GM23338 (cell line): ENCODE measurements at regions not wholly inside any gene's neighbourhood (a gene's known extent, or its start where the extent isn't known, plus 50 kb on each side); places are given as distances from the start of the nearest gene placed in this dataset.
"Not testable (repeated sequence)": the region's sequence is repeated elsewhere in the genome, so short reads cannot be mapped to it uniquely, and the experiment has no call there.

Experiments
- ATAC-seq: fragments of 200-7000 bp; cut with Tn5 transposase; 3 replicates; pipeline ENCODE4 v1.9.1; 2020
- DNase-seq: peaks from one replicate; pipeline ENCODE4 v3.0.0-alpha.2; 2015; ENCODE audit warnings: low spot score
- H2AFZ ChIP-seq: fragments of 200-600 bp; sonication (generic); 2 replicates; pipeline ENCODE4 v1.8.0; 2016; ENCODE audit warnings: antibody characterized with exemption, mild to moderate bottlenecking, moderate library complexity
- H3F3A ChIP-seq: fragments of 200-600 bp; sonication (generic); replicated peaks from 2 replicates; pipeline ENCODE4 v1.8.0; 2017; ENCODE audit warnings: antibody characterized with exemption, mixed run types, low read depth
- H3K27ac ChIP-seq: fragments of 200-600 bp; sonication (generic); 2 replicates; pipeline ENCODE4 v1.6.1; 2016; ENCODE audit warnings: low read depth
- H3K27me3 ChIP-seq: fragments of 200-600 bp; sonication (generic); 2 replicates; pipeline ENCODE4 v1.8.0; 2016; ENCODE audit warnings: mild to moderate bottlenecking, mixed run types, moderate library complexity; ENCODE audit not compliant: insufficient read depth
- H3K36me3 ChIP-seq: fragments of 200-600 bp; sonication (generic); 2 replicates; pipeline ENCODE4 v1.8.0; 2016; ENCODE audit warnings: mild to moderate bottlenecking; ENCODE audit not compliant: insufficient read depth
- H3K4me1 ChIP-seq: fragments of 200-600 bp; sonication (generic); 2 replicates; pipeline ENCODE4 v1.8.0; 2016; ENCODE audit warnings: mild to moderate bottlenecking, moderate library complexity; ENCODE audit not compliant: insufficient read depth
- H3K4me2 ChIP-seq: fragments of 200-600 bp; sonication (generic); 2 replicates; pipeline ENCODE4 v1.7.1; 2017; ENCODE audit warnings: mixed run types
- H3K4me3 ChIP-seq: fragments of 200-600 bp; sonication (generic); 2 replicates; pipeline ENCODE4 v1.6.1; 2016; ENCODE audit warnings: mixed run types
- H3K79me2 ChIP-seq: fragments of 200-600 bp; sonication (generic); replicated peaks from 2 replicates; pipeline ENCODE4 v1.8.0; 2017; ENCODE audit warnings: mild to moderate bottlenecking; ENCODE audit not compliant: insufficient read depth
- H3K9me2 ChIP-seq: fragments of 200-600 bp; sonication (generic); 2 replicates; pipeline ENCODE4 v1.8.0; 2017; ENCODE audit not compliant: insufficient read depth
- H4K20me1 ChIP-seq: fragments of 200-600 bp; sonication (generic); replicated peaks from 2 replicates; pipeline ENCODE4 v1.8.0; 2017; ENCODE audit warnings: mild to moderate bottlenecking; ENCODE audit not compliant: insufficient read depth
- H3K27ac Mint-ChIP-seq: 2 replicates; pipeline ENCODE4 v1.8.0; 2020; ENCODE audit warnings: inconsistent platforms, mild to moderate bottlenecking, moderate library complexity, mixed read lengths
- H3K27me3 Mint-ChIP-seq: 3 replicates; pipeline ENCODE4 v1.8.0; 2022; ENCODE audit warnings: low read depth, mild to moderate bottlenecking, moderate library complexity, mixed read lengths, inconsistent platforms; ENCODE audit not compliant: insufficient read depth, poor library complexity
- H3K36me3 Mint-ChIP-seq: 3 replicates; pipeline ENCODE4 v1.8.0; 2021; ENCODE audit warnings: low read depth, mild to moderate bottlenecking, inconsistent platforms, moderate library complexity, mixed read lengths
- H3K4me1 Mint-ChIP-seq: 3 replicates; pipeline ENCODE4 v1.8.0; 2020; ENCODE audit warnings: mild to moderate bottlenecking, inconsistent platforms, mixed read lengths
- H3K4me3 Mint-ChIP-seq: 3 replicates; pipeline ENCODE4 v1.8.0; 2021; ENCODE audit warnings: moderate library complexity, mild to moderate bottlenecking, inconsistent platforms, mixed read lengths
- H3K9me3 Mint-ChIP-seq: 3 replicates; pipeline ENCODE4 v1.8.0; 2020; ENCODE audit warnings: moderate library complexity, mild to moderate bottlenecking, inconsistent platforms, mixed read lengths
- CTCF ChIP-seq, 2 experiments: fragments of 200-600 bp in 1 of 2; sonication (generic) in 1 of 2; conservative IDR thresholded peaks; 2 replicates each; pipeline versions ENCODE4 v1.5.1 to v1.6.1; 2016 to 2017; ENCODE audit warnings: antibody characterized with exemption in 2 of 2, low read depth in 2 of 2, mild to moderate bottlenecking in 2 of 2, moderate library complexity in 1 of 2
- EZH2phosphoT487 ChIP-seq: fragments of 200-600 bp; sonication (generic); IDR thresholded peaks from one replicate; pipeline ENCODE4 v1.8.1; 2018; ENCODE audit warnings: antibody characterized with exemption; ENCODE audit not compliant: unreplicated experiment
- POLR2AphosphoS5 ChIP-seq: IDR thresholded peaks from 2 replicates; pipeline ENCODE4 v1.6.1; 2016; ENCODE audit warnings: antibody characterized with exemption, low read depth
- STAT1 ChIP-seq: IDR thresholded peaks from one replicate; pipeline ENCODE4 v1.6.1; 2016; ENCODE audit warnings: antibody characterized with exemption; ENCODE audit not compliant: unreplicated experiment
- ZNF331 ChIP-seq: fragments of 250-450 bp; sonication (Bioruptor Pico); IDR thresholded peaks from 2 replicates; pipeline ENCODE4 v1.5.0; 2020; ENCODE audit warnings: low read depth, mild to moderate bottlenecking, moderate library complexity
- TF ChIP-seq, protein P1 (sequence below): fragments of 250-450 bp; sonication (Bioruptor Pico); IDR thresholded peaks from 2 replicates; pipeline ENCODE4 v1.5.0; 2020; ENCODE audit warnings: mild to moderate bottlenecking, moderate library complexity

DNA sequence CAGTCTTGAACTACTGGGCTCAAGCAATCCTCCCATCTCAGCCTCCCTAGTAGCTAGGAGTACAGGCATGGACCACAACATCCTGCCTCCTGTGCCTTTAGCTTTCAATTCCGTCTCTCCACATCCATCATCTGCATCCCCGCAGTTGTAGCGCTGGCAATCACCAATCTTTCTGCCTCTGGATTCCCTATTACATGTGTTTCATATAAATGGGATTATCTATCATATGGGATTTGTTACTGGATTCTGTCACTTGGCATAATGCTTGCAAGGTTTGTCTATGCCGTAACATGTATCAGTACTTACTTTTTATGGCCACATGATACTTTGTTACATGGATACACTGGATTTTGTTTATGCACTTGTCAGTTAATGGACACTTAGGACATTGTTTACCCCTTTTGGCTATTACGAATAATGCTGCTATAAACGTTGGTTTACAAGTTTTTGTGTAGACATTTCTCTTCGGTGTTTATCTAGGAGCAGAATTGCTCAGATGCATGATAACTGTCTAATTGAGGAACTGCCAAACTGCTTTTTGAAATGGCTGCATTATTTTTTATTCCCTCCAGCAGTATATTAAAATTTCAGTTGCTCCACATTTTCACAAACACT lies 1223.9 kb downstream of the FOXD4L5 start:
- H3K9me3 Mint-ChIP-seq: peaks cover 69% of the 10 kb centered on the region
- no peaks in the 10 kb centered on the region for H3K27me3 Mint-ChIP-seq
- no peak overlapping the region for H3K27ac ChIP-seq
- H3K4me1 ChIP-seq: no peaks in the 10 kb centered on the region
- DNase-seq (no peak), ATAC-seq (no peak)
- no peak overlapping the region for H3K4me3 Mint-ChIP-seq
- H3K4me2 ChIP-seq: no peak overlapping the region
- no peaks in the 10 kb centered on the region; the same call in 1 of the 2 replicates for H3K36me3 ChIP-seq
- TF ChIP-seq POLR2AphosphoS5 (no peak), ZNF331 (CRISPR knock-in tag) (no peak), EZH2phosphoT487 (no peak), STAT1 (no peak), CTCF (conservative IDR thresholded peaks at IDR 0.05; ENCODE audit: low read depth in 2 of 2) (no peak)
- TF ChIP-seq, protein P1, sequence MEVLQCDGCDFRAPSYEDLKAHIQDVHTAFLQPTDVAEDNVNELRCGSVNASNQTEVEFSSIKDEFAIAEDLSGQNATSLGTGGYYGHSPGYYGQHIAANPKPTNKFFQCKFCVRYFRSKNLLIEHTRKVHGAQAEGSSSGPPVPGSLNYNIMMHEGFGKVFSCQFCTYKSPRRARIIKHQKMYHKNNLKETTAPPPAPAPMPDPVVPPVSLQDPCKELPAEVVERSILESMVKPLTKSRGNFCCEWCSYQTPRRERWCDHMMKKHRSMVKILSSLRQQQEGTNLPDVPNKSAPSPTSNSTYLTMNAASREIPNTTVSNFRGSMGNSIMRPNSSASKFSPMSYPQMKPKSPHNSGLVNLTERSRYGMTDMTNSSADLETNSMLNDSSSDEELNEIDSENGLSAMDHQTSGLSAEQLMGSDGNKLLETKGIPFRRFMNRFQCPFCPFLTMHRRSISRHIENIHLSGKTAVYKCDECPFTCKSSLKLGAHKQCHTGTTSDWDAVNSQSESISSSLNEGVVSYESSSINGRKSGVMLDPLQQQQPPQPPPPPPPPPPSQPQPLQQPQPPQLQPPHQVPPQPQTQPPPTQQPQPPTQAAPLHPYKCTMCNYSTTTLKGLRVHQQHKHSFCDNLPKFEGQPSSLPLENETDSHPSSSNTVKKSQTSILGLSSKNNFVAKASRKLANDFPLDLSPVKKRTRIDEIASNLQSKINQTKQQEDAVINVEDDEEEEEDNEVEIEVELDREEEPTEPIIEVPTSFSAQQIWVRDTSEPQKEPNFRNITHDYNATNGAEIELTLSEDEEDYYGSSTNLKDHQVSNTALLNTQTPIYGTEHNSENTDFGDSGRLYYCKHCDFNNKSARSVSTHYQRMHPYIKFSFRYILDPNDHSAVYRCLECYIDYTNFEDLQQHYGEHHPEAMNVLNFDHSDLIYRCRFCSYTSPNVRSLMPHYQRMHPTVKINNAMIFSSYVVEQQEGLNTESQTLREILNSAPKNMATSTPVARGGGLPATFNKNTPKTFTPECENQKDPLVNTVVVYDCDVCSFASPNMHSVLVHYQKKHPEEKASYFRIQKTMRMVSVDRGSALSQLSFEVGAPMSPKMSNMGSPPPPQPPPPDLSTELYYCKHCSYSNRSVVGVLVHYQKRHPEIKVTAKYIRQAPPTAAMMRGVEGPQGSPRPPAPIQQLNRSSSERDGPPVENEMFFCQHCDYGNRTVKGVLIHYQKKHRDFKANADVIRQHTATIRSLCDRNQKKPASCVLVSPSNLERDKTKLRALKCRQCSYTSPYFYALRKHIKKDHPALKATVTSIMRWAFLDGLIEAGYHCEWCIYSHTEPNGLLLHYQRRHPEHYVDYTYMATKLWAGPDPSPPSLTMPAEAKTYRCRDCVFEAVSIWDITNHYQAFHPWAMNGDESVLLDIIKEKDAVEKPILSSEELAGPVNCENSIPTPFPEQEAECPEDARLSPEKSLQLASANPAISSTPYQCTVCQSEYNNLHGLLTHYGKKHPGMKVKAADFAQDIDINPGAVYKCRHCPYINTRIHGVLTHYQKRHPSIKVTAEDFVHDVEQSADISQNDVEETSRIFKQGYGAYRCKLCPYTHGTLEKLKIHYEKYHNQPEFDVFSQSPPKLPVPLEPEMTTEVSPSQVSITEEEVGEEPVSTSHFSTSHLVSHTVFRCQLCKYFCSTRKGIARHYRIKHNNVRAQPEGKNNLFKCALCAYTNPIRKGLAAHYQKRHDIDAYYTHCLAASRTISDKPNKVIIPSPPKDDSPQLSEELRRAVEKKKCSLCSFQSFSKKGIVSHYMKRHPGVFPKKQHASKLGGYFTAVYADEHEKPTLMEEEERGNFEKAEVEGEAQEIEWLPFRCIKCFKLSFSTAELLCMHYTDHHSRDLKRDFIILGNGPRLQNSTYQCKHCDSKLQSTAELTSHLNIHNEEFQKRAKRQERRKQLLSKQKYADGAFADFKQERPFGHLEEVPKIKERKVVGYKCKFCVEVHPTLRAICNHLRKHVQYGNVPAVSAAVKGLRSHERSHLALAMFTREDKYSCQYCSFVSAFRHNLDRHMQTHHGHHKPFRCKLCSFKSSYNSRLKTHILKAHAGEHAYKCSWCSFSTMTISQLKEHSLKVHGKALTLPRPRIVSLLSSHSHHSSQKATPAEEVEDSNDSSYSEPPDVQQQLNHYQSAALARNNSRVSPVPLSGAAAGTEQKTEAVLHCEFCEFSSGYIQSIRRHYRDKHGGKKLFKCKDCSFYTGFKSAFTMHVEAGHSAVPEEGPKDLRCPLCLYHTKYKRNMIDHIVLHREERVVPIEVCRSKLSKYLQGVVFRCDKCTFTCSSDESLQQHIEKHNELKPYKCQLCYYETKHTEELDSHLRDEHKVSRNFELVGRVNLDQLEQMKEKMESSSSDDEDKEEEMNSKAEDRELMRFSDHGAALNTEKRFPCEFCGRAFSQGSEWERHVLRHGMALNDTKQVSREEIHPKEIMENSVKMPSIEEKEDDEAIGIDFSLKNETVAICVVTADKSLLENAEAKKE (CRISPR knock-in tag): no peak
- H3K27ac Mint-ChIP-seq: no peak overlapping the region
- peaks cover 6% of the 10 kb centered on the region for H3K36me3 Mint-ChIP-seq
- no peak overlapping the region for H2AFZ ChIP-seq
- no peaks in the 10 kb centered on the region for H3K4me1 Mint-ChIP-seq
- no peaks in the 10 kb centered on the region for H3K79me2 ChIP-seq
- H3K9me2 ChIP-seq: no peaks in the 10 kb centered on the region
- no peak overlapping the region for H3K4me3 ChIP-seq
- H4K20me1 ChIP-seq: no peaks in the 10 kb centered on the region
- H3K27me3 ChIP-seq: no peaks in the 10 kb centered on the region
- no peaks in the 10 kb centered on the region for H3F3A ChIP-seq

DNA sequence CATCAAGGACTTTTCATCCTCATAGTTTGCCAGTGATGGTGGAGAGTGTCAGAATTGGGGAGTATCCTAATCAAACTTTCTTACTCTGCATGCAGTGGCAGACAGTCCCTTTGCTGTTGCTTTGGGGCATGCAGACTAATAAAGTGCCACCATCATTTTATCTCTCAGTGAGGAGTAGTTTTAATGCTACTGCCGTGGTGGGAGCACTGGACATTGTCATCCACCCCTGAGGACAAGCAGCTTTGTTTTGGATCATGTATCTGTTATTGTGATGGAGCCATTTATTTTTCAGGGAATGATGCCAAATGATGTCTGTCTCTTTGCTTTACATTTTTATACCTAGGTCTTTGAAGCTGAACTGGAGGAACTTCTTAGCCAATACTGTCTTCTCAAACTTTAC lies 1226.9 kb downstream of the FOXD4L5 start:
- not testable (repeated sequence) for ATAC-seq, H3K36me3 Mint-ChIP-seq

More for the DNA sequence above, 1226.9 kb downstream of the FOXD4L5 start:
- H3K27ac Mint-ChIP-seq, H3F3A ChIP-seq, H3K4me3 ChIP-seq, H3K27ac ChIP-seq, H4K20me1 ChIP-seq, H2AFZ ChIP-seq, H3K9me2 ChIP-seq, H3K4me1 ChIP-seq, H3K4me3 Mint-ChIP-seq, DNase-seq, H3K27me3 ChIP-seq, H3K36me3 ChIP-seq, H3K4me2 ChIP-seq, H3K4me1 Mint-ChIP-seq, H3K27me3 Mint-ChIP-seq, H3K79me2 ChIP-seq: not testable (repeated sequence)
- peaks cover 66% of the 10 kb centered on the region for H3K9me3 Mint-ChIP-seq
